ENCODE measurements at regions not wholly inside any gene's neighbourhood (a gene's known extent, or its start where the extent isn't known, plus 50 kb on each side); places are given as distances from the start of the nearest gene placed in this dataset.

DNA sequence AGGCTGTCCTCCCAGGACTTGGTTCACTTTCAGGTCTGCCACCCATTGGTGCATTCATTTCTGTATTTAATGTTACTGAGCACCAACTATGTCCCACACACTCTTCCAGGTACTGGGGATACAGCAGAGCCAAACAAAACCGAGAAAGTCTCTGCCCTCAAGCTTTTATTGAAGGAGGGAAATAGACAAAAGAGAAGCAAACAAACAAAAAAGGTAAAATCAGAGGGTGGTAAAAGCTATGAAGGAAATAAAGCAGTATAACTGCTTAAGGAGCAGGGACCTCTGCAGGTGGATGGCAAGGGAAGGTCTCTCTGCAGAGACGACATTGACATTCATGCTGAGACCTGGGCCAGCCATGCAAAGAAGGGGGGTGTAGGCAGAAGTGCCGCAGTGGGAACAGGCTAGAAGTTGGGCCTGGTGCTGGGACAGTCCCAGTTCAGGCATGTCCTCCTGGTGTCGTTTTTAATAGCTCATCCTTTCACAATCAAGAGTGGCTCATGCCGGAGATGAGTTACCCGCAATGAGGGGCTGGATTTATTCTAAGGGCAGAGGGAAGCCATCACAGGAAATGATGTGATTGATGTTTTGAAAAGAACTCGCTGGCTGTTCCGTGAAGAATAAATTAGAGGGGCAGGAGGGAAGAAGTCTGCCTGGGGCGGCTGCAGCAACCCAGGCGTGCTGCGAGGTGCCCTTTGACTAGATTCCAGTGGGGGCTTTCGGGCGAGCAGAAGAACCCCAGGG lies 72.8 kb downstream of the IRF2BPL start:
- TF ChIP-seq POLR2A (IDR thresholded peaks at IDR 0.05; ENCODE audit: low read length) (no peak), GATA1 (IDR thresholded peaks at IDR 0.05; ENCODE audit: low read depth, low read length) (no peak)
- peak in 1 of 2 experiments; percentile 42 for DNase-seq

DNA sequence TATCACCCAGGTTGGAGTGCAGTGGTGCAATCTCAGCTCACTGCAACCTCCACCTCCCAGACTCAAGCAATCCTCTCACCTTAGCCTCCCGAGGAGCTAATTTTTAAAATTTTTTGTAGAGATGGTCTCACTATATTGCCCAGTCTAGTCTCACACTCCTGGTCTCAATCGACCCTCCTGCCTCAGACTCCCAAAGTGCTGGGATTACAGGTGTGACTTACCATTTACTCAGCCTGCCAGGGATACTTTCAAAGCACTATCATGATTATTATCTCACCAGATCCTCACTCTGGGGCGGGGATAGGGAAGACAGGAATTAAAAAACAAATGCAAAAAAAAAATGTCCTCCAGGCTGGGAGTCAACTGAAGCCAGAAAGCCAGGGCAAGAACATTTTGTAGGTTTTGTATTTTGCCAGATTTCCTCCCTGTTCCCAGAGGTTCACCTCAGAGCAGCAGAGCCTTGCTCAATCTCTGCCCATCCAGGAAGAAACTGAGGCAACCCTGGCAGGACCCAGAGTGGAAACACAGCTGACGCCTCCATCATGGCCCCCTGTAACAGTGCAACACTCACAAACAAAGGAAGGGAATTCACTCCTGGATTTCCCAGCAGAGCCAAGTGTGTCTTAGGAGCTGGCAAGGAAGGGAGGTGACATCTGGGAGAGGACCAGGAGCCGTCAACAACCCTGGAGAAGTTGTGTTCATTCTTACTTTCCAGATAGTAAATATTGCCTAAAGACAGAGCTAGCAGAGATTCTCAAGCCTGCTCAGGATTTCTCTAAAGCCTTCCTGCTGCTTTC lies 73.9 kb downstream of the IRF2BPL start:
- TF ChIP-seq GATA1 (IDR thresholded peaks at IDR 0.05; ENCODE audit: low read depth, low read length) (no peak), POLR2A (IDR thresholded peaks at IDR 0.05; ENCODE audit: low read length) (no peak)
- DNase-seq: no peak

DNA sequence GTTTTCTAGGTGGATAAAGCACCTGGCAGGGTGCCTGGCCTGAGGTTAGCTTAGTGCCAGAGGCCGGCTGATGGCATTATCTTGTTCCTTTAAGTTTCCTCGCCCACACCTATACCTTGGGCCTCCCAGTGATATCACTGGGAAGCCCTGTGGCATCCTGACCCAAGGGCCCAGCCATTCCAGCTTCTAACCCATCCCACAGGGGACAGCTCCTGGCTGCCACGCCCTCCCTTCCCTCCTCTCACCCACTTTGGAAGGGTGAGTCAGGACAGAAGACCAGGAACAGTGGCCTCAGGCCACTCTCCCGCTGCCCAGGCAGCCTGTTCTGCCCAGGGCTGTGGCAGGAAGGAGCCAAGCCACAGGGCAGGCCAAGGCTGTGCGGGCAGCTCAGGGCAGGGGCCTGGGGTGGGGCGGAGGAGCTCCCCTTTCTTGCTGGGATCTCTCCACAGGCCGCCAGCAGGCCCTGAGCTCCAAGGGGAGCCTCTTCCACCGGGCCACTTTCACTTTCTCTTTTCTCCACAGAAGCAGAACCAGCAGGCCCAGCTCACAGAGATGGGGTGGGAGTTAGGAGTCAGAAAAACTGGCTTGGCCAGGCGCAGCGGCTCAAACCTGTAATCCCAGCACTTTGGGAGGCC lies 75.1 kb downstream of the IRF2BPL start:
- peak; percentile 66 to 79 for DNase-seq

DNA sequence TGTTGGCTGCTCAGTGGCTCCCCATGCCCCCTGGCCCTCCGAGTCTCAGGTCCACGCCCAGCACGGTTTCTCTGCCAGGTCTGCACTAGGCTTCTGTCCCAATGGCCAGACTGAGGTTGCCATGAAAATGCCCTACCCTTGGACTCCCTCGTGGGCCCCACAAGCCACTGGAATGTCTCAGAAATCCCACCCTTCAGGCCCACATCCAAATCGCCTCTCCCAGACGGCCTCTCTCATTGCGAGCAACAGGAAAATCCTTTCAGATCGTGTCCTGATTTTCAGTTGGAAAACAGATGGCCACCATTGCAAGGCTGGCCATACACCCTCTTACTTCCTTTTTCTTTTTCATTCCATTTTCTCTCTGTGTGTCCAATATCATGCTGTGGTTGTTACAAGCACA lies 77.3 kb downstream of the IRF2BPL start:
- DNase-seq: no peak
- TF ChIP-seq GATA1 (IDR thresholded peaks at IDR 0.05; ENCODE audit: low read depth, low read length) (no peak), POLR2A (IDR thresholded peaks at IDR 0.05; ENCODE audit: low read length) (no peak)

More for the DNA sequence above, 75.1 kb downstream of the IRF2BPL start:
- no peak for TF ChIP-seq GATA1 (IDR thresholded peaks at IDR 0.05; ENCODE audit: low read depth, low read length)
- no peak for TF ChIP-seq POLR2A (IDR thresholded peaks at IDR 0.05; ENCODE audit: low read length)

DNA sequence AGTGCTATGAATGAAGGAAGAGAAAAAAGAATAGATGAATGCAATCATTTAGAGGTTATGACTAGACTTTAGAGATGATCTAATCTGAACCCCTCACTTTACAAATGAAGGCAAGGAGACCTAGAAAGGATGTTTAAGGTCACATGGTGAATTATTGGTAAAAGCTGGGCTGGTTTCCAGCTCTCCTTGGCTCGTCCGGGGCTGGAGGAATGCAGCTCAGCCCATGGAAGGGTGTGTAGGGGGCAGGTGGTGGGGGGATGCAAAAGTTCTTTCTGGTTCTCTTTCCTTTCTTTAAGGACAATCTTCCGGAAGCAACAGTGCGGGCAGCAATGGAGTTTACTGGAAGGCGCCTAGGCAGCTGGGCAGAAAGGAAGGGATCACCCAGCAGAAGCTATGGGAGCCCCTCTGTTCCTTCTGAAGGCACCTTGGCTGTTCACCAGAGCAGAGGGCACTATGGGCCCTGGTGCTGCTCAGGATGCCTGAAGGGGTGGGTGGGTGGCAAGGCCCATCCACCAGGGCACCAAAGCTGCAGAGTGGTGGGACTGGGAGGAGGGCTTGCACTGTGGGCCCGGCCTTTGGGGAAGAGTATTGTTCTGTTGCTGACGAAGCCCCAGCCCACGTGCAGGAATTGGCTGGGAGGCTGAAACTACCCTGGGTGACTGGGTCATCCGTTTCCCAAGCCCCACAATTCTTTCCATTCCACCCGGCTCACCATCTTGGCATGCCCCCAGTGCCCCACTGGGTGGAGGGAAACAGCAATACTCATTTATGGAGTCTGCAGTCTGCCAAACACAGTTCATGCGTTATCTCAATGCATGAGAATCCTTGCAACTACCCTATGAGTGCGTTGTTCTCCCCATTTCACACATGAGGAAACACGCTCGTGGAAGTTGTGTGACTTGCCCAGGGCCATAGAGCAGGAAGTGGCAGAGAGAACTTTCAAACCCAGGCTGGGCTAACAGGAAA lies 78.2 kb downstream of the IRF2BPL start:
- no peak for DNase-seq
- no peak for TF ChIP-seq POLR2A (IDR thresholded peaks at IDR 0.05; ENCODE audit: low read length)
- no peak for TF ChIP-seq GATA1 (IDR thresholded peaks at IDR 0.05; ENCODE audit: low read depth, low read length)

DNA sequence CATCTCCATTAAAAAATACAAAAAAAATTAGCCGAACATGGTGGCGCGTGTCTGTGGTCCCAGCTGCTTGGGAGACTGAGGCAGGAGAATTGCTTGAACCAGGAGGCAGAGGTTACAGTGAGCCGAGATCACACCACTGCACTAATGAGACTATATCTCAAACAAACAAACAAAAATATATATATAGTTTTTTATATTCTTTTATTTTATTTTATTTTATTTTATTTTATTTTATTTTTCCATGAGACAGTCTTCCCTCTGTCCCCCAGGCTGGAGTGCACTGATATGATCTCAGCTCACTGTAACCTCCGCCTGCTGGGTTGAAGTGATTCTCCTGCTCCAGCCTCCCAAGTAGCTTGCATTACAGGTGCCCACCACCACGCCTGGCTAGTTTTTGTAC lies 79.5 kb downstream of the IRF2BPL start:
- DNase-seq: no peak
- TF ChIP-seq GATA1 (IDR thresholded peaks at IDR 0.05; ENCODE audit: low read depth, low read length) (no peak), POLR2A (IDR thresholded peaks at IDR 0.05; ENCODE audit: low read length) (no peak)

DNA sequence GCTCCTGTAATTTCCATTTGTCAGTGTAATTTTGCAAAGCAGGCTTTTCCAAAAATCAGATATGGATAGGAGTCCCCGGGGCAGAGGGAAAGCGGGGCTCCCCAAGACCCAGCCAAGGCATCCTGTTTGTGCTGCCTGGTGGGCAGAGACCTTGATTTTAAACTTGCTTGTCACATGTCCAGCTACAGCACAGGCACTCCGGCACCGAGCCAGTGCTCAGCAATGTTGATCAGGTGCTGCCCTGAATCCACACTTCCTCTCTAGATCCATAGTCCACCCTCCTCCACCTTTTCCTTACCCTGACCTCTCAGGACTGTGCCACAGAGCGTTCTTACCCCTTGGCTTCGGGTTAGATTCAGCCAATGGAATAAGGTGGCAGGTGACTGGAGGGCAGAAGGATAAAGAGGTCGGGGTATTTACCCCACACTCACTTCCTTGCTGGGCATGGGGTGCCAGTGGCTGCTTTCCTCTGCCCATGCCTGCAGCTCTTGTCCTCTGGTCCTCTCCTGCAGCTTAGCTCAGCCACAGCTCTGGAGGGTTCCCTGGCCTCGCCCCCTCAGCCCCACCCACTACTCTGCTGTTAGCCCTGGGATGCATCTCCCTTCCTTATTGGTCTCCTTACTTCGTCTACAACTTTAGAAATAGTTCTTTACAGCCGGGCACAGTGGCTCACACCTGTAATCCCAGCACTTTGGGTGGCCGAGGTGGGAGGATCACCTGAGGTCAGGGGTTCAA lies 80.1 kb downstream of the IRF2BPL start:
- no peak for TF ChIP-seq GATA1 (IDR thresholded peaks at IDR 0.05; ENCODE audit: low read depth, low read length)
- TF ChIP-seq POLR2A (IDR thresholded peaks at IDR 0.05; ENCODE audit: low read length): no peak
- no peak for DNase-seq

DNA sequence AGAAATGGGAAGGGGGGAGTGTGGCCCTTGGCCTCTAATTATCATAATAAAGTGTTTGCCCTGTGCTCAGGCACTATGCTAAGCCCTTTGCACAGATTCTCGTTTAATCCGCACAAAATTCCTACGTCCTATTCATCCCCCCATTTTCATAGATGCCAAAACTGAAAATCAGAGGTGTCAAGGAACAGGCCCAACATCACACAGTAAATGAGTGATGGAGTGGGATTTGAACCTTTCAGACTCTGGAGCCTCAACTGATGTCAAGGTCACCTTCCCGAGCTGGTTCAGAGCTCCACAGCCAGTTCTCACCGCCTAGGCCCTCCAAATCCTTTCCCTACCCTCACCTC lies 80.7 kb downstream of the IRF2BPL start:
- TF ChIP-seq POLR2A (IDR thresholded peaks at IDR 0.05; ENCODE audit: low read length): no peak
- TF ChIP-seq GATA1 (IDR thresholded peaks at IDR 0.05; ENCODE audit: low read depth, low read length): no peak
- DNase-seq: no peak

DNA sequence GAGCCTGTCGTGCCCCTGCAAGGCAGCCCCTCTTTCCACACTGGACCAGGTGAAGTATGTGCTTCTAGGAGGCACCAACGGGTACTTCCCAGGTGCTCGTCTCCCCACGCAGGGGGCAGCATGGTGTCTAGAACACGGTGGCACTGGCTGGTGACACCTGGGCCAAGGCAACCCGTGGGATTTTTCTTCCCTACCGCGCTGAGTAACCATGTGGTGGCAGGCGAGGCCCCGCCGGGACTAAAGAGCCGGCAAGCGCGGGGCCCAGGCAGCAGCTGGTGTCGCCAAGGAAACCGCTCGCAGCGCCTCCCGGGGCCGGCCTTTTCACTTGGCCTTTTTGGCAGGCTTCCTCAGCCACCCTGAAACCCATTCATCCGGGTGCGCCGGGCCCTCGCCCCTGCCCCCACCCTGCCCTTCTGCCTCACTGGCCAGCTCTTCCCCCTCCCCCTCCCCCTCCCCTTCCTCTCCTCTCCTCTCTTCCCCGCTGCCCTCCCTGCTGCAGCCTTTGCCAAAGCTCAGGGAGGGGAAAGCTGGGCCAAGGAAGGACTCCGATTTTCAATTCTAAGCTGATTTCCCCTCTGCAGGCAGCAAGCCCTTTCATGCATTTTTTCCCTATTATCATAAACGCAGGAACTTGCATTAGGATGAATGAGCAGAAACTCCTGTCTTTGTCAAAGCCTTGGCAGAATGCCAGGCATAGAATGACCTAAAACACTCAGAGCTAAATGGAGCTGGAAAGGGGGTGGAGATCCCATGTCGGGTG lies 81.2 kb downstream of the IRF2BPL start:
- peak; percentile 81 to 85 for DNase-seq
- TF ChIP-seq POLR2A (IDR thresholded peaks at IDR 0.05; ENCODE audit: low read length) (no peak), GATA1 (IDR thresholded peaks at IDR 0.05; ENCODE audit: low read depth, low read length) (no peak)

DNA sequence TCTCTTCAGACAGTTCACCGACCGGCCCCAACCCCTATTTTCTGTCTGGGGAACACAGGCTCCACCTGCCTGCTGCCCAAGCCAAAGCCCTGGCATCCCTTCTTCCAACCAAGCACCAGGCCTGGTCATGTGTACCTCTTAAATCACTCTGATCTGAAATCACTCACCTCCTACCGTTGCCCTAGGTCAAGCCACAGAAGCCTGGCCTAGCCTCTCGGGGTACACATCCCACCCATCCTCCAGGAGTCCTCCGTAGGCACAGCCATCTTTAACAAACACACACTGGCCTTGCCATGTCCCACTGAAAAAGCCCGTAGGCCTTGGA lies 81.8 kb downstream of the IRF2BPL start:
- no peak for TF ChIP-seq POLR2A (IDR thresholded peaks at IDR 0.05; ENCODE audit: low read length)
- TF ChIP-seq GATA1 (IDR thresholded peaks at IDR 0.05; ENCODE audit: low read depth, low read length): no peak
- no peak for DNase-seq

DNA sequence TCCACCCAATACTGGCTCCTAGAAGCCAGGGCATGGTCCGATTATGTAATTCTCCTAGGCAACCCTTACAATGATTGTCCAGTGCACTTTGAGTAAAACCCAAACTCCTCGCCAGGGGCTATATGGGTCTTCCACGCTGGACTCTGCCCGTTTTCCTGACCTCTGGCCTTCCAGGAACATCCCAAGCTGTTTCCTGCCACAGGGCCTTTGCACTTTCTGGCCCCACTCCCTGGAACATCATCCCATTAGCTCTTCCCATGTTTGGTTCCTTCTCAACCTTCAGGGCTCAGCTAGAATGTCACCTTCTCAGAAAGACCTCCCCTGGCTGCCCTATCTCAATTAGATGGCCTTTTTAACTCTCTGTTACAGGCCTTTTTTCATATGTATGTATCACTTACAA lies 85.4 kb downstream of the IRF2BPL start:
- no peak for DNase-seq
- TF ChIP-seq GATA1 (IDR thresholded peaks at IDR 0.05; ENCODE audit: low read depth, low read length): no peak
- no peak for TF ChIP-seq POLR2A (IDR thresholded peaks at IDR 0.05; ENCODE audit: low read length)

All from erythroblast (primary cell).